NT2/D1 (cell line): ENCODE measurements at regions not wholly inside any gene's neighbourhood (a gene's known extent, or its start where the extent isn't known, plus 50 kb on each side); places are given as distances from the start of the nearest gene placed in this dataset.

Experiments used
- DNase-seq: peaks from one replicate; pipeline ENCODE4 v3.0.0-alpha.2; 2011; ENCODE audit warnings: low read depth, low spot score
- H3K27me3 ChIP-seq: 2 replicates; pipeline ENCODE4 v1.6.0; 2011; ENCODE audit warnings: mild to moderate bottlenecking; ENCODE audit not compliant: insufficient read length, insufficient read depth
- H3K36me3 ChIP-seq: 2 replicates; pipeline ENCODE4 v1.6.1; 2011; ENCODE audit warnings: mild to moderate bottlenecking, low read length, mixed read lengths; ENCODE audit not compliant: insufficient read depth, insufficient read length
- H3K4me1 ChIP-seq: 2 replicates; pipeline ENCODE4 v1.5.1; 2011; ENCODE audit not compliant: insufficient read depth, insufficient read length
- H3K4me3 ChIP-seq: 2 replicates; pipeline ENCODE4 v1.5.1; 2011; ENCODE audit warnings: low read depth; ENCODE audit not compliant: insufficient read length
- H3K9ac ChIP-seq: 2 replicates; pipeline ENCODE4 v1.6.0; 2011; ENCODE audit warnings: low read depth; ENCODE audit not compliant: insufficient read length
- H3K9me3 ChIP-seq: 2 replicates; pipeline ENCODE4 v1.5.1; 2011; ENCODE audit warnings: mild to moderate bottlenecking, low read length; ENCODE audit not compliant: insufficient read depth
- SUZ12 ChIP-seq: IDR thresholded peaks from 2 replicates; pipeline ENCODE4 v1.6.1; 2011; ENCODE audit not compliant: insufficient read length, insufficient read depth; ENCODE audit errors: extremely low read depth
- YY1 ChIP-seq: IDR thresholded peaks from 2 replicates; pipeline ENCODE4 v1.6.1; 2011; ENCODE audit not compliant: insufficient read length, insufficient read depth
- ZNF274 ChIP-seq: IDR thresholded peaks from 2 replicates; pipeline ENCODE4 v1.6.1; 2011; ENCODE audit warnings: mild to moderate bottlenecking, low read depth, low read length

DNA sequence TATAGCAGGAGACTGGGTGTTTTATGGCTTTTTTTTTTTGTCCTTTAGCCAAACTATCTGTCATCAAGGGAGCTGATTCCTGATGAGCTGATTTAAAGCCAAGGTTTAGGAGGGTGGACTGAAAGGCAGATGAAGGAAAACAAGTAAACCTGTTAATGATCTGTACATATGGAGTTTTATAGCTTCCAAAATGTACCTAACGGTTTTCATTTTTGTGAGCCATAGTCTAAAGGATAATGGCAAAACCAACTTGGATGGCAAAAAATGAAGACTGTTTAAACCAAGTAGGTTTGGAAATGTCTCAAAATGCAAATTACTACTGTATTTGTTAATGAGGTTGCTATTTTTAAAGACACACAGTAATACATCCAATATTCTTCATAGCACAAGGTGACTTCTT is 281.5 kb downstream of the YTHDC2 start:
- no peak for DNase-seq
- no peaks in the 10 kb centered on the region for H3K27me3 ChIP-seq
- H3K4me3 ChIP-seq = no peak overlapping the region
- H3K9ac ChIP-seq = no peak overlapping the region
- H3K36me3 ChIP-seq = no peaks in the 10 kb centered on the region
- TF ChIP-seq SUZ12 (no peak), ZNF274 (no peak), YY1 (no peak)
- no peaks in the 10 kb centered on the region for H3K9me3 ChIP-seq
- H3K4me1 ChIP-seq = peaks cover 2% of the 10 kb centered on the region

DNA sequence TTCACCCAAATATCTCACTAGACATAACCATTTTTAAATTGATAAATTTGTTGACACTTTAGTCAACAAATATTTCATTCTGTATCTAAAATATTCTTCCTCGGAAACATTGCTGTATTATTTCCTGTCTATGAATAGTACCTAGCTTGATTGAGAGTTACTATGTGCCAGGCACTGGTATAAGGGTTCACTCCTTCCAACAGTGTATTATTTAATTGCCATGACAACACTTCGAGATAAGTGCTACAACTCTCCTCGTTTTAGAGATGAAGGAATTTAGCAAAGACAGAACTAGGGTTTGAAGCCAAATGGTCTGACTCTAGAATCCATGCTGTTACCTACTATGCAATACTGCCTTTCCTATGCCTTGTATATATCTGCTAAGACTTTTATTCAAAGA is 287.2 kb downstream of the YTHDC2 start:
- TF ChIP-seq YY1 = no peak
- no peak for TF ChIP-seq SUZ12
- no peak for TF ChIP-seq ZNF274
- H3K9me3 ChIP-seq = no peaks in the 10 kb centered on the region
- peaks cover 2% of the 10 kb centered on the region for H3K4me1 ChIP-seq
- no peaks in the 10 kb centered on the region for H3K27me3 ChIP-seq
- DNase-seq = no peak
- H3K36me3 ChIP-seq = no peaks in the 10 kb centered on the region
- no peak overlapping the region for H3K4me3 ChIP-seq
- no peak overlapping the region for H3K9ac ChIP-seq

DNA sequence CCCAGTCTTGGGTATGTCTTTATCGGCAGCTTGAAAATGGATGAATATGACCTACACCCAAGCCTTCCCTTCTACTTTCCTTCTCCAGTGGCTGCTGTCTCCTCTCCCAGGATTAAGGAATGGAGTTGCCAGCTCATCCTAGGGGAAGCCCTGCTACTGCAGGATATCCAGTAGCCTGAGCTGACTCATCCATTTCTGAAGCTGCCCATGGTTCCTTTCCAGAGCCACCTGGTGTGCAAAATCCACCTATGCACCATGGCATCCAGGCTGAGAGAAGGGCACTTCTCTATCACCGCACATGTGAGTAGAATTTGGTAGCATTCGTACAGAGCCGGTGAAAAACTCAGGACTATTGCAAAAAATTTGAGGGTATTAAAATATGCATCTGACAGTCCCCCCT is 290.8 kb downstream of the YTHDC2 start:
- DNase-seq = no peak
- no peaks in the 10 kb centered on the region for H3K4me1 ChIP-seq
- no peaks in the 10 kb centered on the region for H3K27me3 ChIP-seq
- no peaks in the 10 kb centered on the region for H3K9me3 ChIP-seq
- no peak for TF ChIP-seq ZNF274
- no peak for TF ChIP-seq YY1
- TF ChIP-seq SUZ12 = no peak
- no peak overlapping the region for H3K4me3 ChIP-seq
- H3K9ac ChIP-seq = no peak overlapping the region
- H3K36me3 ChIP-seq = no peaks in the 10 kb centered on the region

DNA sequence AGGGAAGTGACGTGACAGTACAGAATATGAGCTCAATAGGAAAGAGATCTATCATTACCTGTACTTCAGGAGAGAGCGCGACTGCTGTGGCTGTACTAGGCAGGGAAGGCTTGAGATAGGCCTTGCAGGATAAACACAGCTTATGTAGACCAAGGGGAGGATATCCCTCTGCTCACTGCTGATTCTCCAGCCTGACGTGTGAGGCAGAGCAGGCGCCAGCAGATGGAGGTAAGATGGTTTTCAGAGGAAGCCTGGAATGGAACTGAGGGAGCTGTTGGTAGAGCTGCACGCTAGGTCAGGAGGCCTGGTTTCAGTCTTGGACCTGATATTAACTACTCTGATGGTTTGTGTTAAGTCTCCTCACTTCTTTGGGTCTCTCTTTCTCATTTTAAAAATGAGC is 291.4 kb downstream of the YTHDC2 start:
- no peaks in the 10 kb centered on the region for H3K4me1 ChIP-seq
- H3K36me3 ChIP-seq = no peaks in the 10 kb centered on the region
- TF ChIP-seq ZNF274 (no peak), YY1 (no peak), SUZ12 (no peak)
- H3K9ac ChIP-seq = no peak overlapping the region
- no peak overlapping the region for H3K4me3 ChIP-seq
- no peaks in the 10 kb centered on the region for H3K27me3 ChIP-seq
- H3K9me3 ChIP-seq = no peaks in the 10 kb centered on the region
- no peak for DNase-seq

DNA sequence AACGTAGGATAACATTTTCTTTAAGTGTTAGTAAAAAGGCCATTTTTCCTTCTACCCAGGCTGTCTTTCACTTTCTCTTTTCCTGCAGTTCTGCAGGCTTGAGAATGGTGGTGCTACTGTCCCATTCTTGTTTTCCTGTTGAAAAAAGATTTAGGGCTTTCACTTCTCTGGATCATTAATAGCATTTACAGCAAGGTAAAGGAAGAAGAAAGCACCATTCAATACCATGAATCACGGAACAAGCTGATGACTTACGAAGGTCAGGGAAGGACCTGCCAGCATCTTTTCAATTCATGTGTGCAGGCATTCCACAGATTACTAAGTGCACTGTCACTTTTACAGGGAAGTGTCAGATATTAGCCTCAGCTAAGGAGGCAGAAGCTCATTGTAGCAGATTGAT is 292.8 kb downstream of the YTHDC2 start:
- no peak for TF ChIP-seq SUZ12
- TF ChIP-seq ZNF274 = no peak
- TF ChIP-seq YY1 = no peak
- Histone ChIP-seq H3K9ac (no peak overlapping the region), H3K4me3 (no peak overlapping the region), H3K27me3 (no peaks in the 10 kb centered on the region), H3K4me1 (no peaks in the 10 kb centered on the region), H3K9me3 (no peaks in the 10 kb centered on the region), H3K36me3 (no peaks in the 10 kb centered on the region)
- no peak for DNase-seq

DNA sequence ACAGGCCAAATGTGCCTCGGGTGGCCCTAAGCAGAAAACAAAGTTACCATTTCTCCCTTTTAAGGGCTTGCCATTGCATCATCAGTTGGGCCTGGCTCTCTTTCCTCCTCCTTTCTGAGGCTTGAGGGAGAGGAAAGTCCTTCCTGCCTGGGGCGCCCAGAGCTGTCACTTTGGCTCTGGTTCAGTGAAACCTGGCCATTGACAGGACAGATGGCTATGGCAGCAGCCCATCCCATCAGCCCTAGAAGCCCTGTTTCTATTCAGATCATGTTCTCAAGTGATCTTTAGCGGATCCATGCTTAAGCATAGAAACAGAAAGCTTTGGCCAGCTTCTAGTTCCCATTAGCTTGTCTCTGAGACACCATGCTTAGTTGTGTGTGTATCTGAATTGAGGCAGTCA is 293.4 kb downstream of the YTHDC2 start:
- no peak overlapping the region for H3K9ac ChIP-seq
- TF ChIP-seq SUZ12 = no peak
- no peak for TF ChIP-seq YY1
- TF ChIP-seq ZNF274 = no peak
- H3K9me3 ChIP-seq = no peaks in the 10 kb centered on the region
- no peak for DNase-seq
- no peaks in the 10 kb centered on the region for H3K4me1 ChIP-seq
- no peaks in the 10 kb centered on the region for H3K36me3 ChIP-seq
- no peaks in the 10 kb centered on the region for H3K27me3 ChIP-seq
- H3K4me3 ChIP-seq = no peak overlapping the region

DNA sequence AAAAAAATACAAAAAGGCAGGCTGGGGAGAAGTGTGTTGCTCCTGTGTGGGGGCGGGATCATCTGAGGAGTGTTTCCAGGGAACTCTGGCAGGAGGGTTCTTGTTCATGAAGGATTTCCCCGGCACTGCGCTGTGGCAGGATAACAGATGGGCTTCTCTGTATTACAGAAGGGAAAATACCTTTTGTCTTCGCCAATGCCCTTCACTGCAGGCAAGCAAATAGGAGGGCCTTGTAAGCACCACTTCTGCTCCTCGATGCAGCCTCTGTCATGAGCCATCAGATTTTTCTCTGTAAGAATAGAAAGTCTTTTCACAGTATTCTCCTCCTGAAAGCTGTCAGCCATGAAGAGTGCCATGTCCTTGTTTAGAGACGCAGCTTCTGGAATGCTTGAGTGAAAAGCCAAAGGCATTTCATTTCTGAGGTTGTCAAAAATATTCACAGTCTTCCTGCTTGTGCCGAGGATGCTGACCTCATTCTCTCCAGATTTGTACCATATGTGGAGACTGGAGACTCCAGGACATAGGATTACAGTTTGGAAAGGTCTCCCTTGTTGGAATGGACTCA is 294.0 kb downstream of the YTHDC2 start:
- no peaks in the 10 kb centered on the region for H3K4me1 ChIP-seq
- no peak for TF ChIP-seq YY1
- no peak for TF ChIP-seq SUZ12
- TF ChIP-seq ZNF274 = no peak
- H3K9ac ChIP-seq = no peak overlapping the region
- H3K9me3 ChIP-seq = no peaks in the 10 kb centered on the region
- no peaks in the 10 kb centered on the region for H3K36me3 ChIP-seq
- DNase-seq = no peak
- no peak overlapping the region for H3K4me3 ChIP-seq
- no peaks in the 10 kb centered on the region for H3K27me3 ChIP-seq
